OCI-LY1 (cell line): ENCODE measurements at regions not wholly inside any gene's neighbourhood (a gene's known extent, or its start where the extent isn't known, plus 50 kb on each side); places are given as distances from the start of the nearest gene placed in this dataset.

Source experiments
- H2AFZ ChIP-seq: fragments of 200-600 bp; sonication (generic), shearing (Covaris generic); 2 replicates; pipeline ENCODE4 v1.6.0; 2014; ENCODE audit warnings: antibody characterized with exemption, mild to moderate bottlenecking, low read length
- H3F3A ChIP-seq: fragments of 200-600 bp; sonication (generic), shearing (Covaris generic); 2 replicates; pipeline ENCODE4 v1.6.0; 2014; ENCODE audit warnings: mild to moderate bottlenecking, antibody characterized with exemption, low read length, moderate library complexity; ENCODE audit not compliant: insufficient read depth
- H3K27ac ChIP-seq: fragments of 200-600 bp; sonication (generic); 2 replicates; pipeline ENCODE4 v1.5.1; 2014; ENCODE audit warnings: low read length, mixed run types, mild to moderate bottlenecking, low read depth; ENCODE audit not compliant: poor library complexity, severe bottlenecking
- H3K27me3 ChIP-seq: fragments of 200-600 bp; sonication (generic); 2 replicates; pipeline ENCODE4 v1.6.0; 2014; ENCODE audit warnings: antibody characterized with exemption, mild to moderate bottlenecking, low read length, moderate library complexity; ENCODE audit not compliant: insufficient read depth
- H3K36me3 ChIP-seq: fragments of 200-600 bp; sonication (generic); 2 replicates; pipeline ENCODE4 v1.6.1; 2014; ENCODE audit warnings: mild to moderate bottlenecking, antibody characterized with exemption, low read length, moderate library complexity, mixed read lengths; ENCODE audit not compliant: insufficient read depth
- H3K4me1 ChIP-seq: fragments of 200-600 bp; sonication (generic); 2 replicates; pipeline ENCODE4 v1.5.1; 2014; ENCODE audit warnings: mild to moderate bottlenecking, low read length, moderate library complexity; ENCODE audit not compliant: insufficient read depth, severe bottlenecking
- H3K4me2 ChIP-seq: fragments of 200-600 bp; sonication (generic), shearing (Covaris generic); 2 replicates; pipeline ENCODE4 v1.6.1; 2014; ENCODE audit warnings: low read length
- H3K4me3 ChIP-seq: fragments of 200-600 bp; sonication (generic); 2 replicates; pipeline ENCODE4 v1.5.1; 2014; ENCODE audit warnings: low read length, low read depth, mild to moderate bottlenecking, mixed read lengths; ENCODE audit not compliant: poor library complexity, severe bottlenecking
- H3K79me2 ChIP-seq: fragments of 200-600 bp; shearing (Covaris generic); 2 replicates; pipeline ENCODE4 v1.6.1; 2016; ENCODE audit warnings: mixed run types, low read length, mixed read lengths; ENCODE audit not compliant: insufficient read depth
- H3K9ac ChIP-seq: fragments of 200-600 bp; sonication (generic), shearing (Covaris generic); 2 replicates; pipeline ENCODE4 v1.6.1; 2014; ENCODE audit warnings: mild to moderate bottlenecking, low read length, mixed read lengths
- H3K9me2 ChIP-seq: fragments of 200-600 bp; sonication (generic), shearing (Covaris generic); 2 replicates; pipeline ENCODE4 v1.6.1; 2014; ENCODE audit warnings: low read depth, mild to moderate bottlenecking, low read length, mixed read lengths
- H3K9me3 ChIP-seq: fragments of 200-600 bp; shearing (Covaris generic); 2 replicates; pipeline ENCODE4 v1.6.1; 2014; ENCODE audit warnings: low read length, mixed read lengths
- H4K20me1 ChIP-seq: fragments of 200-600 bp; sonication (generic), shearing (Covaris generic); 2 replicates; pipeline ENCODE4 v1.6.0; 2016; ENCODE audit warnings: mild to moderate bottlenecking, low read length; ENCODE audit not compliant: insufficient read depth
- CTCF ChIP-seq: fragments of 200-600 bp; sonication (generic), shearing (Covaris generic); IDR thresholded peaks from 2 replicates; pipeline ENCODE4 v1.5.1; 2017; ENCODE audit warnings: mild to moderate bottlenecking, antibody characterized with exemption, low read length, moderate library complexity, mixed read lengths
- EZH2 ChIP-seq: fragments of 200-600 bp; sonication (generic), shearing (Covaris generic); IDR thresholded peaks from 2 replicates; pipeline ENCODE4 v1.8.0; 2017; ENCODE audit warnings: borderline replicate concordance, mixed run types, mild to moderate bottlenecking, antibody characterized with exemption, low read length, moderate library complexity, mixed read lengths

GRCh38 chr14:98122527-98122926 lies 1149.5 kb downstream of the BCL11B start:
- H3K27me3 ChIP-seq: no peaks in the 10 kb centered on the region
- no peaks in the 10 kb centered on the region for H3K9me3 ChIP-seq
- TF ChIP-seq EZH2 (no peak), CTCF (no peak)
- H3K36me3 ChIP-seq: no peaks in the 10 kb centered on the region
- no peak overlapping the region for H2AFZ ChIP-seq
- no peak overlapping the region for H3K4me3 ChIP-seq
- H3K27ac ChIP-seq: no peak overlapping the region
- no peaks in the 10 kb centered on the region for H3K79me2 ChIP-seq
- no peaks in the 10 kb centered on the region for H3K9me2 ChIP-seq
- H3F3A ChIP-seq: no peaks in the 10 kb centered on the region
- H3K4me2 ChIP-seq: no peak overlapping the region
- H3K9ac ChIP-seq: no peak overlapping the region
- H3K4me1 ChIP-seq: no peaks in the 10 kb centered on the region
- no peaks in the 10 kb centered on the region for H4K20me1 ChIP-seq

- Histone ChIP-seq H3K4me1 (no peaks in the 10 kb centered on the region), H3K36me3 (no peaks in the 10 kb centered on the region), H3K27me3 (no peaks in the 10 kb centered on the region), H2AFZ (no peak overlapping the region), H3F3A (no peaks in the 10 kb centered on the region), H3K9me3 (no peaks in the 10 kb centered on the region), H3K79me2 (no peaks in the 10 kb centered on the region), H3K9ac (no peak overlapping the region), H4K20me1 (no peaks in the 10 kb centered on the region), H3K4me2 (no peak overlapping the region), H3K27ac (no peak overlapping the region), H3K9me2 (no peaks in the 10 kb centered on the region), H3K4me3 (no peak overlapping the region)
- TF ChIP-seq EZH2: no peak
- TF ChIP-seq CTCF: no peak
Observed at GRCh38 chr14:98130691-98131090, 1141.3 kb downstream of the BCL11B start.

- Histone ChIP-seq H3K9me3 (no peaks in the 10 kb centered on the region), H3K27me3 (no peaks in the 10 kb centered on the region), H2AFZ (no peak overlapping the region), H4K20me1 (no peaks in the 10 kb centered on the region), H3K4me2 (no peak overlapping the region), H3K36me3 (no peaks in the 10 kb centered on the region), H3K9ac (no peak overlapping the region), H3K4me1 (no peaks in the 10 kb centered on the region), H3K9me2 (no peaks in the 10 kb centered on the region), H3K4me3 (no peak overlapping the region), H3K27ac (no peak overlapping the region), H3K79me2 (no peaks in the 10 kb centered on the region), H3F3A (no peaks in the 10 kb centered on the region)
- TF ChIP-seq CTCF (no peak), EZH2 (no peak)
Observed at GRCh38 chr14:98131406-98131805, 1140.6 kb downstream of the BCL11B start.
